ENCODE measurements at regions not wholly inside any gene's neighbourhood (a gene's known extent, or its start where the extent isn't known, plus 50 kb on each side); places are given as distances from the start of the nearest gene placed in this dataset.
A peak's percentile ranks its signal among the peaks of the same experiment; 100 is the strongest.

DNA sequence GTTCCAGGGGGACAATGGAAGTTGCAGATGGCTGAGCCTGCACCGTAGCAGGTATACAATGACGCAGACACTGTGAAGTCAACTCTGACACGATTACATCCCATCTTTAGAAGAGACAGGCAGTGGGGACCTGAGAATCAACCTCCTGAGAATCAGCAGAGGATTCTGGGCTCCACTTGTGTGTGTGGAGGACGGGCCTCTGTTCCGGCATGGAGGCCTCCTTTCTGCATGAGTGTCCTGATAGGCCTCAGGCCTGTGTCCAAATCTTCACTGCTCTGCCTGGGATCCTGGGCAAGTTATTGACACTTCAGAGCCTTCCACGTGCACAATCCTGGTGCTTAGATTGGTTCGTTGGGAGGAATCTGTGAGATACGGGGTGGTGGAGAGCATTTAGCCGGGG lies 151.2 kb upstream of the COL5A1 start:
- DNase-seq, result peak in 1 of 2 donors; percentile 12
- Mint-ChIP-seq H3K27me3 (ENCODE audit: low read depth in 2 of 2) (peaks cover 0 to 16% of the 10 kb centered on the region in 2 donors), H3K4me1 (no peaks in the 10 kb centered on the region), H3K27ac (no peak overlapping the region), H3K4me3 (no peak overlapping the region), H3K36me3 (no peaks in the 10 kb centered on the region), H3K9me3 (no peaks in the 10 kb centered on the region)
- no peak overlapping the region for H3K4me3 ChIP-seq (ENCODE audit: low read length)
- H3K27ac ChIP-seq (ENCODE audit: low read length), result no peak overlapping the region
- no peaks in the 10 kb centered on the region for H3K36me3 ChIP-seq (ENCODE audit: control insufficient read depth, insufficient read depth, low read length)
- intact Hi-C loops (cut with micrococcal nuclease), result no loop called here
- no peak for ATAC-seq
- 81% methylated on average over 9 of the region's 9 CpGs for whole genome bisulfite sequencing (ENCODE audit: insufficient coverage)
- TF ChIP-seq, protein P1, sequence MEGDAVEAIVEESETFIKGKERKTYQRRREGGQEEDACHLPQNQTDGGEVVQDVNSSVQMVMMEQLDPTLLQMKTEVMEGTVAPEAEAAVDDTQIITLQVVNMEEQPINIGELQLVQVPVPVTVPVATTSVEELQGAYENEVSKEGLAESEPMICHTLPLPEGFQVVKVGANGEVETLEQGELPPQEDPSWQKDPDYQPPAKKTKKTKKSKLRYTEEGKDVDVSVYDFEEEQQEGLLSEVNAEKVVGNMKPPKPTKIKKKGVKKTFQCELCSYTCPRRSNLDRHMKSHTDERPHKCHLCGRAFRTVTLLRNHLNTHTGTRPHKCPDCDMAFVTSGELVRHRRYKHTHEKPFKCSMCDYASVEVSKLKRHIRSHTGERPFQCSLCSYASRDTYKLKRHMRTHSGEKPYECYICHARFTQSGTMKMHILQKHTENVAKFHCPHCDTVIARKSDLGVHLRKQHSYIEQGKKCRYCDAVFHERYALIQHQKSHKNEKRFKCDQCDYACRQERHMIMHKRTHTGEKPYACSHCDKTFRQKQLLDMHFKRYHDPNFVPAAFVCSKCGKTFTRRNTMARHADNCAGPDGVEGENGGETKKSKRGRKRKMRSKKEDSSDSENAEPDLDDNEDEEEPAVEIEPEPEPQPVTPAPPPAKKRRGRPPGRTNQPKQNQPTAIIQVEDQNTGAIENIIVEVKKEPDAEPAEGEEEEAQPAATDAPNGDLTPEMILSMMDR (IDR thresholded peaks at IDR 0.05), result no peak
- peaks cover 4% of the 10 kb centered on the region for H3K4me1 ChIP-seq (ENCODE audit: control insufficient read depth, insufficient read depth, low read length)
- H3K9me3 ChIP-seq (ENCODE audit: control insufficient read depth, insufficient read depth, low read length), result no peaks in the 10 kb centered on the region
- H3K27me3 ChIP-seq (ENCODE audit: control insufficient read depth, insufficient read depth, low read length), result no peaks in the 10 kb centered on the region

DNA sequence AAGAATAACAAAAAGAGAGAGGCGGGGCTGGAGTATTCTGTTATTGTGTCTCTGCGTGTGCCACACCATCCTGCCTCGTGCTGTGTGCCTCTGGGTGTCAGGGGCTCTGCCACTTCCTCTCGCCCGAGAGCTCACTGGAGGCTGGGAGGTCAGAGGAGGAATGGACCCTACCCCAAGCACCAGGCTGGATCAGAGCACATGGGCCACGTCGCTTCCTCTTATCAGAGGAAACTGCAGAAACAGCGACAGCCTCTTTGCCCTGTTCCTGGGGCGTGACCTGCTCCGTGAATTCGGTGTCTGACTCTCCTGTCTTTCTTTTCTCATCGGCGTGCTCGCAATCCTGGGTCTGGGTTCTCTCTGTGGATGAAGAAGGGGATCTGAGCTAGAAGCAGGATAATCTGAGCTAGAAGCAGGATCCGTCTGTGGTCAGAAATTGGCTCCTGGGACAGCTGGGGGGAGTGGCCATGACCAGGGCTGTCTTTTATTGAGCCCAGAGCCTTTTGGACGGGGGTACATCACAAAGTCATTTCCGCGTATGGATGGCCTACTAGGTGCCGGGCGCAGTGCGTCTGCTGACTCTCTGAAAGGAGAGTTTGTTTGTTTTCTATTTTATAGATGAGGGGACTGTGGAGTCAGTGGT lies 150.3 kb upstream of the COL5A1 start:
- H3K27me3 Mint-ChIP-seq (ENCODE audit: low read depth in 2 of 2), result peaks cover 0 to 16% of the 10 kb centered on the region in 2 donors
- no peak overlapping the region for H3K27ac Mint-ChIP-seq
- H3K9me3 Mint-ChIP-seq, result no peaks in the 10 kb centered on the region
- Histone ChIP-seq H3K9me3 (ENCODE audit: control insufficient read depth, insufficient read depth, low read length) (no peaks in the 10 kb centered on the region), H3K4me3 (ENCODE audit: low read length) (no peak overlapping the region), H3K27ac (ENCODE audit: low read length) (no peak overlapping the region), H3K36me3 (ENCODE audit: control insufficient read depth, insufficient read depth, low read length) (no peaks in the 10 kb centered on the region), H3K27me3 (ENCODE audit: control insufficient read depth, insufficient read depth, low read length) (no peaks in the 10 kb centered on the region), H3K4me1 (ENCODE audit: control insufficient read depth, insufficient read depth, low read length) (peaks cover 3% of the 10 kb centered on the region)
- intact Hi-C loops (cut with micrococcal nuclease), result no loop called here
- DNase-seq (peak in 1 of 2 donors; percentile 6), ATAC-seq (no peak)
- TF ChIP-seq, protein P1 (IDR thresholded peaks at IDR 0.05), result no peak
- 62% methylated on average over 21 of the region's 21 CpGs for WGBS (ENCODE audit: insufficient coverage)
- H3K4me3 Mint-ChIP-seq, result no peak overlapping the region
- no peaks in the 10 kb centered on the region for H3K36me3 Mint-ChIP-seq
- no peaks in the 10 kb centered on the region for H3K4me1 Mint-ChIP-seq

DNA sequence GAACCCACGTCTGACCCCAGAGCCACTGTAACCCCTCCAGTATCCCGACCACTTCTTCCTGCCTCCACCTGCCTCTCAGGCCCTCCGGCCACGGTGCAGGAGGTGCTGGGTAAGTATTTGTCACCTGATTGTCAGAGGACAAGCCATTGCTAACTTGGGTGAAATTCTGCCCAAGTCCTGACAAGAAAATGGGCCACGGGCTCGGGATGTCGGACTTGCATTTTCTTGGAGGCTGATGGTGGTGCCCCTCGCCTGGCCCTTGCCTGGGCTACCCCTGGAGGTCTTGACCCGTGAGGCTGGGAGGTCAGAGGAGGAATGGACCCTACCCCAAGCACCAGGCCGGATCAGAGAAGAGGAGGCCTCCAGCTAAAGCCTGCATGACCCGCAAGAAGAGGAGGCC lies 149.7 kb upstream of the COL5A1 start:
- no peak overlapping the region for H3K4me3 ChIP-seq (ENCODE audit: low read length)
- 82% methylated on average over 10 of the region's 11 CpGs for WGBS (ENCODE audit: insufficient coverage)
- H3K27ac ChIP-seq (ENCODE audit: low read length), result no peak overlapping the region
- H3K4me1 ChIP-seq (ENCODE audit: control insufficient read depth, insufficient read depth, low read length), result peaks cover 3% of the 10 kb centered on the region
- ATAC-seq, result no peak
- Mint-ChIP-seq H3K27ac (no peak overlapping the region), H3K36me3 (no peaks in the 10 kb centered on the region), H3K4me3 (no peak overlapping the region), H3K4me1 (no peaks in the 10 kb centered on the region), H3K9me3 (no peaks in the 10 kb centered on the region), H3K27me3 (ENCODE audit: low read depth in 2 of 2) (peaks cover 0 to 16% of the 10 kb centered on the region in 2 donors)
- TF ChIP-seq, protein P1 (IDR thresholded peaks at IDR 0.05), result no peak
- no peaks in the 10 kb centered on the region for H3K36me3 ChIP-seq (ENCODE audit: control insufficient read depth, insufficient read depth, low read length)
- intact Hi-C loops (cut with micrococcal nuclease), result no loop called here
- DNase-seq, result peak in 1 of 2 donors; percentile 6
- no peaks in the 10 kb centered on the region for H3K27me3 ChIP-seq (ENCODE audit: control insufficient read depth, insufficient read depth, low read length)
- no peaks in the 10 kb centered on the region for H3K9me3 ChIP-seq (ENCODE audit: control insufficient read depth, insufficient read depth, low read length)

DNA sequence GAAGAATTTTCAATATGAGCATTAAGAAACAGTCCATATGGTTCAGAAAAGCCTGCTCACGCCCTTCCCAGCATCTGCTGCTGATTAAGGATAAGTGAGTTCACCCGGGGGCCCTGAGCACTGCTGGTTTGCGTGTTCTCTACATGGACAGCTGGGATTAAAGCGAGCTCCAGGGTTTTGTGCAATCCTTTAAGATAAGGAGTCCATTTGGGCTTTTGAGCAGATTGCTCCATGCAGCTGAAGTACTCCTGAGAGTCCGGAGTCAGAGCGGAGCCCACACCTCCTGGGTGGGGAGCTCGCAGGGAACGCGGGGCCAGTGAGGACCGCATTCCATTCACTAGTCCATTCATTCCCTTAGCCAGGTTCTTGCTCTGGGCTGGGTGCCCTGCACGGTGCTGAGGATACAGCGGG lies 149.3 kb upstream of the COL5A1 start:
- Mint-ChIP-seq H3K27ac (no peak overlapping the region), H3K36me3 (no peaks in the 10 kb centered on the region), H3K4me1 (no peaks in the 10 kb centered on the region), H3K27me3 (ENCODE audit: low read depth in 2 of 2) (peaks cover 0 to 16% of the 10 kb centered on the region in 2 donors), H3K9me3 (no peaks in the 10 kb centered on the region), H3K4me3 (no peak overlapping the region)
- Histone ChIP-seq H3K36me3 (ENCODE audit: control insufficient read depth, insufficient read depth, low read length) (no peaks in the 10 kb centered on the region), H3K9me3 (ENCODE audit: control insufficient read depth, insufficient read depth, low read length) (no peaks in the 10 kb centered on the region), H3K4me3 (ENCODE audit: low read length) (no peak overlapping the region), H3K27ac (ENCODE audit: low read length) (no peak overlapping the region), H3K4me1 (ENCODE audit: control insufficient read depth, insufficient read depth, low read length) (peaks cover 3% of the 10 kb centered on the region), H3K27me3 (ENCODE audit: control insufficient read depth, insufficient read depth, low read length) (no peaks in the 10 kb centered on the region)
- TF ChIP-seq, protein P1 (IDR thresholded peaks at IDR 0.05), result no peak
- no peak for ATAC-seq
- no peak for DNase-seq
- intact Hi-C loops (cut with micrococcal nuclease), result no loop called here
- WGBS (ENCODE audit: insufficient coverage), result 94% methylated on average over 12 of the region's 12 CpGs

All from natural killer cell (primary cell).